Left colon (tissue), 2 donors: ENCODE measurements at regions not wholly inside any gene's neighbourhood (a gene's known extent, or its start where the extent isn't known, plus 50 kb on each side); places are given as distances from the start of the nearest gene placed in this dataset.

Source experiments
- ATAC-seq: fragments of 200-7000 bp; cut with Tn5 transposase; one replicate; pipeline ENCODE4 v1.9.1; 2020; ENCODE audit warnings: mild to moderate bottlenecking, moderate library complexity
- DNase-seq, 2 donors: peaks; one replicate each; pipeline ENCODE4 v3.0.0-alpha.2; 2020
- intact Hi-C, 2 donors: fragments of 100-400 bp; cut with DNase I in 1 of 2; cut with micrococcal nuclease in 1 of 2; formaldehyde crosslinking; loops; one replicate each; pipeline versions ENCODE4 v1.11.2 to v1.14.0; 2022; cut with DNase I, micrococcal nuclease
- donor health status: DM: no; HTN: no; CAD: no.
- donor health status: DM: yes; HTN: yes; CAD: no.

GRCh38 chr5:57569601-57570000 lies 87.0 kb upstream of the ACTBL2 start:
- no peak for ATAC-seq

GRCh38 chr5:57568136-57568535 lies 85.5 kb upstream of the ACTBL2 start:
- intact Hi-C loops = no loop called here
- DNase-seq = no peak

More at GRCh38 chr5:57569601-57570000, 87.0 kb upstream of the ACTBL2 start:
- DNase-seq = no peak
- intact Hi-C loops = no loop called here

GRCh38 chr5:57566914-57567313 lies 84.3 kb upstream of the ACTBL2 start:
- ATAC-seq (no peak), DNase-seq (no peak)
- intact Hi-C loops = no loop called here

More at GRCh38 chr5:57568136-57568535, 85.5 kb upstream of the ACTBL2 start:
- ATAC-seq = no peak

- intact Hi-C loops = no loop called here
- DNase-seq (no peak), ATAC-seq (no peak)
Observed at GRCh38 chr5:57561231-57561842, 78.7 kb upstream of the ACTBL2 start.

DNA sequence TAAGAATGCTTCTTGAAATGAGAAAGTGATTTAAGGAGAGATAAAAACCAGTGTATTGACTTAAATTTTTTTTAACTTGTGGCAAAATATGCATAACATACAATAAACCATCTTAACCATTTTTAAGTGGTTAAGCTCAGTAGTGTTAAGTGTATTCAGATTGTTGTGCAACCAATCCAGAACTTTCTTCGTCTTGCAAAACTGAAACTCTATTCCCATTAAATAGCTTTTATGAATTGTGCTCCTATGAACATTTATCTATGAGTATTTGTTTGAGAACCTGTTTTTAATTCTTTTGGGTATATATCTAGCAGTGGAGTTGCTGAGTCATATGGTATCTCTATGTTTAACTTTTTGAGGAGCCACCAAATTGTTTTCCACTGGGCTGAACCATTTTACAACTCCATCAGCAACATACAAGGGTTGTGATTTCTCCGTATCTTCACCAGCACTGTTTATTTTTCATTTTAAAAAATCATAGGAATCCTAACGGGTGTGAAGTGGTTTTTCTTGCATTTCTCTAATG lies 76.6 kb upstream of the ACTBL2 start:
- ATAC-seq (no peak), DNase-seq (no peak)
- intact Hi-C loops = no loop called here

- ATAC-seq (no peak), DNase-seq (no peak)
- intact Hi-C loops = no loop called here
Observed at GRCh38 chr5:57552033-57552432, 69.4 kb upstream of the ACTBL2 start.

DNA sequence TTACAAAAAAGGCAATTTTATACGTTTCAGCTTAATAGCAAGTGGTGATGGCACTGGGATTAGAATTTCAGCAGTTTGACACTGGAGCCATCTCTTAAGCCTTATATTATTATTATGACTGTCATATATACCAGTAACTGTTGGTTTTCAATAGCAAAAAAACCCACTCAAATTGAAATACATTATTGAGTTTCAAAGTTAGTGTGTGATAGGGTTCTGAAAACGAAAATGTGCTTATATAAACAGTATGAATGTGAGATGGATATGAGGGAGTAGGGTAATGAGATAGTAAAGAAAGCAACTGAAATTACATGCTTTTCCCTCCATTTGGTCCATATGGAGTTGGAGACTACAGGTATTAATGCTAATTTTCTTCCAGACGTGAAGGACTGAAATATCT lies 68.6 kb upstream of the ACTBL2 start:
- intact Hi-C loops = no loop called here
- no peak for DNase-seq
- no peak for ATAC-seq

DNA sequence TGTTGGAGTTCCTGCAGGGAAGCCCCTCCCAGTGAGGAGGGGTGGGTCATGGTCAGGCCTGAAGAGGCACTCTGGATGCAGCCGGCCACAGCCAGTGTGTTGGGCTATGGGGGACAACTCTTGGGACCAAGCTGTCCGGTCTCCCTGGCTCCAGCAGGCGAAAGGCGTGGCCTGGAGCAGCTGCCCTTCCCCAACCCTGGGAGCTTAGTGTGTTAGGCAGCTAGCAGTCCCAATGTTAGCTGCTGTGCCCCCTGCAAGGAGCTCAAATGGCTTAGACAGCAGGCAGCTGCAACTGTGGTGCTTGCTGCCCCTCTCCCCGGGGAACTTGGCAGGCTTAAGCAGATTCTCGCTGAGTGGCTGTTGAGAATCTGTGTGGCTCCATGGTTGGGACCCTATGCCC lies 67.5 kb upstream of the ACTBL2 start:
- no peak for ATAC-seq
- intact Hi-C loops = no loop called here
- no peak for DNase-seq

DNA sequence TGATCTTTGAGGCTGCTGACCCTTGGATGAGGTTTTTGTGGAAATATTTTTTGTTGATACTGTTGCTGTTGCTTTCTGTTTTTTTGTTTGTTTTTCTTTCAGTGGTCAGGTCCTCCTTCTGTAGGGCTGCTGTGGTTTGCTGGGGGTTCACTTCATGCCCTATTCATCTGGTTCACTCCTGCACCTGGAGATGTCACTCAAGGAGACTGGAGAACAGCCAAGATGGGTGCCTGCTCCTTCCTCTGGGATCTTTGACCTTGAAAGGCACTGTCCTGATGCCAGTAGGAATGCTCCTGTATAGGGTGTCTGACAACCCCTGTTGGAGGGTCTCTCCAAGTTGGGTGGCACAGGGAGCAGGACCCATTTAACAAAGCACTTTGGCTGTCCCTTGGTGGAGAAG lies 67.0 kb upstream of the ACTBL2 start:
- intact Hi-C loops = no loop called here
- no peak for DNase-seq
- ATAC-seq = no peak

DNA sequence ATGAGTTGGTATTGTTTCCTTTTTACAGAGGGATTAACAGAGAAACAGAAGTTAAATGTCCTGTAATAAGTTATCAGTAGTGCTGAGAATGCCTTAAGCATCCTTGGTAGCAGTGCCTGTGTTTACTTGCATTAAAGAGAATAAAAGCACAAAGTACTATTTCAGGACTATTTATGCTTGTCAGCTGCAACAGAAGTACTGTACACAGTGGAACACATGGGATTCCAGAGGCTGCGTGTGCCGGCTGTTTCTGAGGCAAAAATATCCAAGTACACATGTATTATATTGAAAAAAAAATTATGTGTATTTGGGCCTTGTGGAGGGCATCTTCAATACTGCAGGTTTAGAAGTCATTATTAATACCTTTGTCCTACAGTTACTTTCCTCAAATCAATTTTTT lies 58.2 kb upstream of the ACTBL2 start:
- ATAC-seq (no peak), DNase-seq (no peak)
- intact Hi-C loops = no loop called here

DNA sequence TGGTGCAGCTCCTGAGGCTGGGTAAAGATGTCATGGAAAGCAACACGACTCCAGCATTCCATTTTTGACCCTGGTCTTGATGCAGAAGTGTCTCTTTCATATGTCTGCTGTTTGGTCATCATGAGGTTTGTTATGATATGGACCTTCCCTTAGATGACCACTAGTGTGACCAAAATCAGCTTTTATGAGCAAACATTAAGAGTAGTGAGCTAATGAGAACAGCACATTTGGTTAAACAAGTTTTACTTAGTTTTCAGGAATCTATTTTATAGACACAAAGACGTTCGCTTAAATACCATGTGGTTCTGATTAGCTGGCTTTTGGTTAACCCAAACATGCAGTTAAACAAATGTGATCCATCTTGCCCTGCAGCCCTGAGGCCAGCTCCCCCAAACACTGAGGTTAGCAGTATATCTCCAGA lies 56.7 kb upstream of the ACTBL2 start:
- DNase-seq = no peak
- intact Hi-C loops = no loop called here
- no peak for ATAC-seq

GRCh38 chr5:57538341-57538955 lies 55.8 kb upstream of the ACTBL2 start:
- intact Hi-C loops = no loop called here
- no peak for DNase-seq
- no peak for ATAC-seq

DNA sequence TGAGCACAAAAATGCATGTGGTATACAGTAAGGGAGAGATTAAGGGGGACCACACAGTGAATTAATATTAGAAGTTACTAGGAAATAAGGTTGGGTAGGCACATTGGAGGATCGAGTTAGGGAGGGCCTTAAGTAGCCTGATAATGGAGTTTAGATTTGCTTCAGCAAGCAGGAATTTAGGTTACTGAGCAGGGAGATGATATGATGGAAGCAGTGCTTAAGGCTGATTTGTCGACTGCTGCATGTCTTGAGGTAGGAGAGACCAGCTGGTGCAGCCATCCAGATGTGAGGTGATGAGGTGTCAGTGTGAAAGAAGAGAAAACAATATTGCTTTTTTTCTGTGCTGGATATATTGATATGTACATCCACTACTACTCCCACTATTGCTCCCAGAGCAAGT lies 55.2 kb upstream of the ACTBL2 start:
- DNase-seq (no peak), ATAC-seq (no peak)
- intact Hi-C loops = no loop called here

GRCh38 chr5:57532513-57533497 lies 50.2 kb upstream of the ACTBL2 start:
- DNase-seq (no peak), ATAC-seq (no peak)
- intact Hi-C loops = no loop called here
